ENCODE measurements at regions not wholly inside any gene's neighbourhood (a gene's known extent, or its start where the extent isn't known, plus 50 kb on each side); places are given as distances from the start of the nearest gene placed in this dataset.

DNA sequence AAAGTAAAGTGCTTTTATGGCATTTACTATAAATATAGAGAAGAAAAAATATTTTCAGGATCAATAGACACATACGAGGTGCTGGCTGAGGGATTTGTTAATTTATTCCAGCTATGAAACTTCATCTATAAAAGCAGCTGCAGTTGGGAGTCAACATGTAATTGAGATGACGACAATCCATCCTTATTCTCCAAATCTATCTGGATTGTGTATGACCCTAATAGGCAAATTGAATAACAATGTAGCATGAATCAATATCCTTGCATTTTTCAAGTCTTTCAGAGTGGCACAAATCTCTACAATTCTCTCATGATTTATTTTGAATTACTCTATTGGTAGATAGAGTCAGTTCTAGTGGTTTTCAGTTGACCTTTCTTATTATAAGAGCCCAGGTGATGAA lies 1296.5 kb upstream of the SPRY2 start:
- no peak for TF ChIP-seq SMC3 (IDR thresholded peaks at IDR 0.05)
- TF ChIP-seq JUN (IDR thresholded peaks at IDR 0.05) = no peak
- TF ChIP-seq, protein P1, sequence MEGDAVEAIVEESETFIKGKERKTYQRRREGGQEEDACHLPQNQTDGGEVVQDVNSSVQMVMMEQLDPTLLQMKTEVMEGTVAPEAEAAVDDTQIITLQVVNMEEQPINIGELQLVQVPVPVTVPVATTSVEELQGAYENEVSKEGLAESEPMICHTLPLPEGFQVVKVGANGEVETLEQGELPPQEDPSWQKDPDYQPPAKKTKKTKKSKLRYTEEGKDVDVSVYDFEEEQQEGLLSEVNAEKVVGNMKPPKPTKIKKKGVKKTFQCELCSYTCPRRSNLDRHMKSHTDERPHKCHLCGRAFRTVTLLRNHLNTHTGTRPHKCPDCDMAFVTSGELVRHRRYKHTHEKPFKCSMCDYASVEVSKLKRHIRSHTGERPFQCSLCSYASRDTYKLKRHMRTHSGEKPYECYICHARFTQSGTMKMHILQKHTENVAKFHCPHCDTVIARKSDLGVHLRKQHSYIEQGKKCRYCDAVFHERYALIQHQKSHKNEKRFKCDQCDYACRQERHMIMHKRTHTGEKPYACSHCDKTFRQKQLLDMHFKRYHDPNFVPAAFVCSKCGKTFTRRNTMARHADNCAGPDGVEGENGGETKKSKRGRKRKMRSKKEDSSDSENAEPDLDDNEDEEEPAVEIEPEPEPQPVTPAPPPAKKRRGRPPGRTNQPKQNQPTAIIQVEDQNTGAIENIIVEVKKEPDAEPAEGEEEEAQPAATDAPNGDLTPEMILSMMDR (IDR thresholded peaks at IDR 0.05) = no peak
- no peak for TF ChIP-seq NR3C1 (IDR thresholded peaks at IDR 0.05)
- no peak for TF ChIP-seq RCOR1 (IDR thresholded peaks at IDR 0.05; ENCODE audit: low read depth, low read length)
- no peak for TF ChIP-seq MYC (IDR thresholded peaks at IDR 0.05; ENCODE audit: borderline replicate concordance, low read length)
- TF ChIP-seq, protein P2, sequence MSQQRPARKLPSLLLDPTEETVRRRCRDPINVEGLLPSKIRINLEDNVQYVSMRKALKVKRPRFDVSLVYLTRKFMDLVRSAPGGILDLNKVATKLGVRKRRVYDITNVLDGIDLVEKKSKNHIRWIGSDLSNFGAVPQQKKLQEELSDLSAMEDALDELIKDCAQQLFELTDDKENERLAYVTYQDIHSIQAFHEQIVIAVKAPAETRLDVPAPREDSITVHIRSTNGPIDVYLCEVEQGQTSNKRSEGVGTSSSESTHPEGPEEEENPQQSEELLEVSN (IDR thresholded peaks at IDR 0.05; ENCODE audit: borderline replicate concordance, low read depth) = no peak
- no peak for TF ChIP-seq MAFK (IDR thresholded peaks at IDR 0.05; ENCODE audit: partially characterized antibody)
- TF ChIP-seq MAZ (IDR thresholded peaks at IDR 0.05; ENCODE audit: borderline replicate concordance, low read depth, low read length) = no peak

Data from A549 (cell line).